ENCODE measurements at regions not wholly inside any gene's neighbourhood (a gene's known extent, or its start where the extent isn't known, plus 50 kb on each side); places are given as distances from the start of the nearest gene placed in this dataset.

GRCh38 chr1:181858135-181858534 is 203.4 kb downstream of the ZNF648 start:
- no peak for DNase-seq (ENCODE audit: low spot score)
